ENCODE measurements at regions not wholly inside any gene's neighbourhood (a gene's known extent, or its start where the extent isn't known, plus 50 kb on each side); places are given as distances from the start of the nearest gene placed in this dataset.

DNA sequence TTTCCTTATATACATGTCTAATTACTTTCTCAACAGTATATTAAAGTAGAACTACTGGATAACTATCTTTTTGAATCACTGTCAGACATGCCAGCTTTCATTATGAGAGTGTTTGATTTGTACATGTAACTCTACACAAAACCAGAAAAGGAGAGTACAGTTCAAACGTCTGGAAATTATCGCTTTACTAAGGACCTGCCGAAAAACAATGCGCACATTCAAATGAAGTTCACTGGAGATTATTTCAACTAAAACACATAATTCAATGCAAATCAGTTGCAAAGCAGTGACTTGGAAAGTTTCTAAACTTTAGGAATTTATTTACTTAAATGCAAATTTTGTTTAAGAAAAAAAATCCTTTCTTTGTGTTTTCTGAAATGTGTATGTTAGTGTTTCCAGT, 942.5 kb downstream of the EFNA5 start:
- no peak for TF ChIP-seq EZH2 (IDR thresholded peaks at IDR 0.05; ENCODE audit: borderline replicate concordance, low read length)
- TF ChIP-seq, protein P1, sequence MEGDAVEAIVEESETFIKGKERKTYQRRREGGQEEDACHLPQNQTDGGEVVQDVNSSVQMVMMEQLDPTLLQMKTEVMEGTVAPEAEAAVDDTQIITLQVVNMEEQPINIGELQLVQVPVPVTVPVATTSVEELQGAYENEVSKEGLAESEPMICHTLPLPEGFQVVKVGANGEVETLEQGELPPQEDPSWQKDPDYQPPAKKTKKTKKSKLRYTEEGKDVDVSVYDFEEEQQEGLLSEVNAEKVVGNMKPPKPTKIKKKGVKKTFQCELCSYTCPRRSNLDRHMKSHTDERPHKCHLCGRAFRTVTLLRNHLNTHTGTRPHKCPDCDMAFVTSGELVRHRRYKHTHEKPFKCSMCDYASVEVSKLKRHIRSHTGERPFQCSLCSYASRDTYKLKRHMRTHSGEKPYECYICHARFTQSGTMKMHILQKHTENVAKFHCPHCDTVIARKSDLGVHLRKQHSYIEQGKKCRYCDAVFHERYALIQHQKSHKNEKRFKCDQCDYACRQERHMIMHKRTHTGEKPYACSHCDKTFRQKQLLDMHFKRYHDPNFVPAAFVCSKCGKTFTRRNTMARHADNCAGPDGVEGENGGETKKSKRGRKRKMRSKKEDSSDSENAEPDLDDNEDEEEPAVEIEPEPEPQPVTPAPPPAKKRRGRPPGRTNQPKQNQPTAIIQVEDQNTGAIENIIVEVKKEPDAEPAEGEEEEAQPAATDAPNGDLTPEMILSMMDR (conservative IDR thresholded peaks at IDR 0.05 in 1 of 2, IDR thresholded peaks at IDR 0.05 in 1 of 2; ENCODE audit: extremely low read depth in 1 of 2, insufficient read depth in 1 of 2, low read depth in 1 of 2, low read length in 2 of 2), result no peak

All from mammary epithelial cell (primary cell).